ENCODE measurements at regions not wholly inside any gene's neighbourhood (a gene's known extent, or its start where the extent isn't known, plus 50 kb on each side); places are given as distances from the start of the nearest gene placed in this dataset.
"Not testable (repeated sequence)": the region's sequence is repeated elsewhere in the genome, so short reads cannot be mapped to it uniquely, and the experiment has no call there.

GRCh38 chr4:181827246-181827645 is 416.0 kb upstream of the TENM3 start:
- DNase-seq, result no peak

- no peak for DNase-seq
Measured at GRCh38 chr4:181830404-181831035, 412.7 kb upstream of the TENM3 start.

GRCh38 chr4:181834071-181834470 is 409.1 kb upstream of the TENM3 start:
- no peak for DNase-seq

- DNase-seq, result no peak
Measured at GRCh38 chr4:181835348-181835747, 407.9 kb upstream of the TENM3 start.

- DNase-seq, result no peak
Measured at GRCh38 chr4:181838253-181838652, 404.9 kb upstream of the TENM3 start.

GRCh38 chr4:181843797-181844196 is 399.4 kb upstream of the TENM3 start:
- DNase-seq, result not testable (repeated sequence)

GRCh38 chr4:181845617-181846016 is 397.6 kb upstream of the TENM3 start:
- no peak for DNase-seq

GRCh38 chr4:181846934-181847333 is 396.3 kb upstream of the TENM3 start:
- DNase-seq, result no peak

- no peak for DNase-seq
Measured at GRCh38 chr4:181848357-181848756, 394.8 kb upstream of the TENM3 start.

GRCh38 chr4:181849472-181849871 is 393.7 kb upstream of the TENM3 start:
- no peak for DNase-seq

GRCh38 chr4:181853881-181854511 is 389.2 kb upstream of the TENM3 start:
- DNase-seq, result no peak

GRCh38 chr4:181855307-181855706 is 387.9 kb upstream of the TENM3 start:
- DNase-seq, result no peak

- not testable (repeated sequence) for DNase-seq
Measured at GRCh38 chr4:181857471-181857870, 385.7 kb upstream of the TENM3 start.

- no peak for DNase-seq
Measured at GRCh38 chr4:181858741-181859140, 384.5 kb upstream of the TENM3 start.

GRCh38 chr4:181859439-181859838 is 383.8 kb upstream of the TENM3 start:
- DNase-seq, result no peak

- no peak for DNase-seq
Measured at GRCh38 chr4:181860157-181860556, 383.0 kb upstream of the TENM3 start.

- no peak for DNase-seq
Measured at GRCh38 chr4:181860668-181861067, 382.5 kb upstream of the TENM3 start.

GRCh38 chr4:181863856-181864255 is 379.3 kb upstream of the TENM3 start:
- DNase-seq, result no peak

GRCh38 chr4:181870326-181870725 is 372.9 kb upstream of the TENM3 start:
- DNase-seq, result no peak

- no peak for DNase-seq
Measured at GRCh38 chr4:181874602-181875001, 368.6 kb upstream of the TENM3 start.

- no peak for DNase-seq
Measured at GRCh38 chr4:181877329-181877848, 365.8 kb upstream of the TENM3 start.

GRCh38 chr4:181890031-181890430 is 353.2 kb upstream of the TENM3 start:
- DNase-seq, result no peak

GRCh38 chr4:181890911-181891310 is 352.3 kb upstream of the TENM3 start:
- DNase-seq, result no peak

- DNase-seq, result no peak
Measured at GRCh38 chr4:181896614-181897013, 346.6 kb upstream of the TENM3 start.

GRCh38 chr4:181897935-181898334 is 345.3 kb upstream of the TENM3 start:
- DNase-seq, result no peak
